HepG2 (cell line): ENCODE measurements at regions not wholly inside any gene's neighbourhood (a gene's known extent, or its start where the extent isn't known, plus 50 kb on each side); places are given as distances from the start of the nearest gene placed in this dataset.

Source experiments
- ATAC-seq: fragments of 200-7000 bp; cut with Tn5 transposase; 3 replicates; pipeline ENCODE4 v1.9.1; 2020; ENCODE audit warnings: mild to moderate bottlenecking, moderate library complexity
- BruUV-seq: library from RNA; stranded (reverse); fragments of 400-500 nt; replicated peaks from 2 replicates; lab custom pipeline; 2021; lab: Mats Ljungman, UMichigan
- CTCF ChIA-PET: fragments of 300-600 bp; formaldehyde crosslinking; extraction: SDS; loops from one replicate; lab custom pipeline; 2021; ENCODE audit warnings: low total read pairs, inconsistent platforms, low intra/inter-chr PET ratio; lab: Yijun Ruan, JAX
- POLR2A ChIA-PET: fragments of 350-600 bp; sonication (Branson Sonifier 250); formaldehyde crosslinking; loops from one replicate; lab custom pipeline; 2020; ENCODE audit warnings: antibody characterized with exemption, inconsistent platforms; lab: Yijun Ruan, JAX
- DNase-seq: peaks from one replicate; pipeline ENCODE4 v3.0.0-alpha.2; 2015; ENCODE audit warnings: low spot score
- FAIRE-seq: peaks from 3 replicates; lab custom pipeline; 2011; peaks lifted over from hg19 to GRCh38; lab: Jason Lieb, UNC
- H2AFZ ChIP-seq: one replicate; pipeline ENCODE4 v1.6.1; 2011; ENCODE audit warnings: low read length, inconsistent platforms
- H3K27ac ChIP-seq: fragments of 300-600 bp; 3 replicates; pipeline ENCODE4 v1.8.0; 2011; ENCODE audit warnings: mixed run types, mild to moderate bottlenecking, mixed read lengths, low read length, inconsistent platforms; ENCODE audit not compliant: insufficient read depth; ENCODE audit errors: extremely low read length
- H3K27me3 ChIP-seq, 2 experiments: fragments of 200-600 bp in 1 of 2; 2 replicates in 1 of 2; 3 replicates in 1 of 2; pipeline versions ENCODE4 v1.6.0 to v1.8.0; 2011; ENCODE audit warnings: low read length in 2 of 2, mild to moderate bottlenecking in 2 of 2, moderate library complexity in 2 of 2, inconsistent platforms in 1 of 2; ENCODE audit not compliant: insufficient read depth in 2 of 2, control insufficient read depth in 1 of 2
- H3K36me3 ChIP-seq, 2 experiments: fragments of 200-600 bp in 1 of 2; replicated peaks in 1 of 2; 2 replicates in 1 of 2; 3 replicates in 1 of 2; pipeline versions ENCODE4 v1.5.1 to v1.8.0; 2011; ENCODE audit warnings: low read length in 2 of 2, inconsistent platforms in 1 of 2; ENCODE audit not compliant: insufficient read depth in 2 of 2, control insufficient read depth in 1 of 2
- H3K4me1 ChIP-seq: 2 replicates; pipeline ENCODE4 v1.5.1; 2012; ENCODE audit warnings: low read length, inconsistent platforms; ENCODE audit not compliant: insufficient read depth
- H3K4me2 ChIP-seq: 2 replicates; pipeline ENCODE4 v1.6.0; 2011; ENCODE audit warnings: low read depth, low read length, inconsistent platforms
- H3K4me3 ChIP-seq, 3 experiments: fragments of 200-600 bp in 1 of 3; sonication (generic), shearing (Covaris generic) in 1 of 3; replicated peaks in 1 of 3; 2 replicates each; pipeline ENCODE4 v1.5.1; 2011 to 2016; ENCODE audit warnings: low read length in 3 of 3, inconsistent platforms in 2 of 3, low read depth in 2 of 3, mild to moderate bottlenecking in 2 of 3, control low read depth in 1 of 3, mixed read lengths in 1 of 3; ENCODE audit not compliant: insufficient read depth in 1 of 3
- H3K79me2 ChIP-seq: one replicate; pipeline ENCODE4 v1.6.1; 2011; ENCODE audit warnings: low read length, inconsistent platforms; ENCODE audit not compliant: insufficient read depth
- H3K9ac ChIP-seq: 2 replicates; pipeline ENCODE4 v1.6.0; 2011; ENCODE audit warnings: mild to moderate bottlenecking, low read depth, low read length, inconsistent platforms; ENCODE audit not compliant: insufficient read depth
- H3K9me3 ChIP-seq: 2 replicates; pipeline ENCODE4 v1.5.1; 2012; ENCODE audit warnings: mild to moderate bottlenecking, low read length
- H4K20me1 ChIP-seq: 2 replicates; pipeline ENCODE4 v1.6.0; 2011; ENCODE audit warnings: inconsistent platforms, mild to moderate bottlenecking, low read length, moderate library complexity; ENCODE audit not compliant: insufficient read depth
- CBX1 ChIP-seq: IDR thresholded peaks from one replicate; pipeline ENCODE4 v1.6.1; 2016; ENCODE audit warnings: antibody characterized with exemption, low read depth
- ERF ChIP-seq: IDR thresholded peaks from 2 replicates; pipeline ENCODE4 v1.6.1; 2018; ENCODE audit warnings: missing biosample characterization, missing genetic modification reagents
- KDM5A ChIP-seq: fragments of 200-600 bp; sonication (generic); IDR thresholded peaks from 2 replicates; pipeline ENCODE4 v1.7.0; 2018; ENCODE audit warnings: antibody characterized with exemption, mild to moderate bottlenecking, low read length, borderline replicate concordance
- MAX ChIP-seq: IDR thresholded peaks from 2 replicates; pipeline ENCODE4 v1.6.1; 2012; ENCODE audit warnings: inconsistent platforms
- MXD3 ChIP-seq: IDR thresholded peaks from 2 replicates; pipeline ENCODE4 v1.6.1; 2016; ENCODE audit warnings: mild to moderate bottlenecking, missing biosample characterization, missing genetic modification reagents
- NBN ChIP-seq: fragments of 450-650 bp; conservative IDR thresholded peaks from 2 replicates; pipeline ENCODE4 v1.6.1; 2017
- PRPF4 ChIP-seq: fragments of 200-400 bp; formaldehyde crosslinking; IDR thresholded peaks from 2 replicates; pipeline ENCODE4 v1.6.1; 2016; ENCODE audit warnings: low read length, low read depth; ENCODE audit not compliant: poor library complexity, severe bottlenecking
- SIX1 ChIP-seq: sonication (generic); formaldehyde crosslinking; IDR thresholded peaks from 2 replicates; pipeline ENCODE4 v1.4.0; 2020; ENCODE audit warnings: missing genetic modification reagents, borderline replicate concordance
- TEAD3 ChIP-seq: optimal IDR thresholded peaks from 2 replicates; pipeline ENCODE3; 2016; ENCODE audit warnings: borderline replicate concordance
- TFDP2 ChIP-seq: sonication (generic); formaldehyde crosslinking; IDR thresholded peaks from 2 replicates; pipeline ENCODE4 v1.4.0; 2020; ENCODE audit warnings: missing genetic modification reagents
- YEATS2 ChIP-seq: sonication (generic); formaldehyde crosslinking; IDR thresholded peaks from 2 replicates; pipeline ENCODE4 v1.4.0; 2020; ENCODE audit warnings: missing genetic modification reagents, borderline replicate concordance
- ZMYM3 ChIP-seq: sonication (generic); formaldehyde crosslinking; IDR thresholded peaks from 2 replicates; pipeline ENCODE4 v1.5.1; 2020; ENCODE audit warnings: mild to moderate bottlenecking, missing genetic modification reagents
- ZNF430 ChIP-seq: sonication (generic); formaldehyde crosslinking; IDR thresholded peaks from 2 replicates; pipeline ENCODE4 v1.9.0; 2021; ENCODE audit warnings: mild to moderate bottlenecking, missing genetic modification reagents
- ZNF619 ChIP-seq: sonication (generic); formaldehyde crosslinking; IDR thresholded peaks from 2 replicates; pipeline ENCODE4 v1.4.0; 2020; ENCODE audit warnings: mild to moderate bottlenecking, missing genetic modification reagents
- ZNF672 ChIP-seq: sonication (generic); formaldehyde crosslinking; IDR thresholded peaks from 2 replicates; pipeline ENCODE4 v1.8.1; 2022; ENCODE audit warnings: missing genetic modification reagents
- ZNF710 ChIP-seq: sonication (generic); formaldehyde crosslinking; IDR thresholded peaks from 2 replicates; pipeline ENCODE4 v1.5.0; 2020; ENCODE audit warnings: mild to moderate bottlenecking, missing genetic modification reagents, borderline replicate concordance
- ZNF780A ChIP-seq: sonication (generic); formaldehyde crosslinking; IDR thresholded peaks from 2 replicates; pipeline ENCODE4 v1.8.0; 2022; ENCODE audit warnings: mild to moderate bottlenecking, missing genetic modification reagents, moderate library complexity
- ZNF782 ChIP-seq: sonication (generic); formaldehyde crosslinking; IDR thresholded peaks from 2 replicates; pipeline ENCODE4 v1.4.0; 2020; ENCODE audit warnings: missing genetic modification reagents, mild to moderate bottlenecking, borderline replicate concordance
- ZSCAN25 ChIP-seq: sonication (generic); formaldehyde crosslinking; IDR thresholded peaks from 2 replicates; pipeline ENCODE4 v1.8.0; 2022; ENCODE audit warnings: mild to moderate bottlenecking, missing genetic modification reagents
- WGBS: methylation state at CpG from one replicate; pipeline ENCODE4 v1.1.6; 2017; ENCODE audit warnings: low lambda C conversion rate; 5-methylcytosine and 5-hydroxymethylcytosine counted together
- in situ Hi-C: cut with HindIII; loops from 2 replicates; pipeline ENCODE4 v1.10.0; 2017; ENCODE audit warnings: low pct_unique_long_range_greater_than_20kb; ENCODE audit not compliant: extremely low pct_ligation_motif_present
- intact Hi-C: fragments of 100-400 bp; cut with micrococcal nuclease; formaldehyde crosslinking; loops from one replicate; pipeline ENCODE4 v1.10.0; 2022; ENCODE audit not compliant: unreplicated experiment

- H3K4me1 ChIP-seq, result no peaks in the 10 kb centered on the region
- H3K27me3 ChIP-seq, result no peaks in the 10 kb centered on the region
- no peak overlapping the region for H3K27ac ChIP-seq
- FAIRE-seq (no peak), DNase-seq (no peak), ATAC-seq (no peak)
- 42% methylated on average over 1 of the region's 1 CpG for WGBS
- H3K36me3 ChIP-seq, result no peaks in the 10 kb centered on the region
- H3K9ac ChIP-seq, result no peak overlapping the region
- H3K9me3 ChIP-seq, result peaks cover 9% of the 10 kb centered on the region; the same call in 1 of the 2 replicates
- no peak overlapping the region for H3K4me2 ChIP-seq
- ChIA-PET POLR2A (no interaction called here), CTCF (no interaction called here)
- H2AFZ ChIP-seq, result no peak overlapping the region
- intact Hi-C loops, result no loop called here
- H3K4me3 ChIP-seq, result no peak overlapping the region
- TF ChIP-seq TFDP2, result no peak
- TF ChIP-seq SIX1 (CRISPR knock-in tag), result no peak
- no peak for TF ChIP-seq ERF (CRISPR knock-in tag)
- no peak for TF ChIP-seq NBN
- no peak for TF ChIP-seq YEATS2 (CRISPR knock-in tag)
- no peak for TF ChIP-seq ZSCAN25 (CRISPR knock-in tag)
- TF ChIP-seq ZMYM3 (CRISPR knock-in tag), result no peak
- TF ChIP-seq TEAD3 (CRISPR knock-in tag), result no peak
- no peak for TF ChIP-seq MXD3 (CRISPR knock-in tag)
- no peak for TF ChIP-seq KDM5A
- TF ChIP-seq MAX, result no peak
- no peak for TF ChIP-seq ZNF780A (CRISPR knock-in tag)
- TF ChIP-seq ZNF430, result no peak
- TF ChIP-seq CBX1, result no peak
- TF ChIP-seq ZNF710 (CRISPR knock-in tag), result no peak
- TF ChIP-seq ZNF619, result no peak
- no peak for TF ChIP-seq ZNF672 (CRISPR knock-in tag)
- TF ChIP-seq ZNF782, result no peak
- no peak for TF ChIP-seq PRPF4
- H3K79me2 ChIP-seq, result no peaks in the 10 kb centered on the region
- in situ Hi-C loops, result no loop called here
- H4K20me1 ChIP-seq, result no peaks in the 10 kb centered on the region
- no TSS peak for BruUV-seq
Observed at GRCh38 chr6:130748041-130748440, 79.2 kb upstream of the SMLR1 start.
